Trophoblast cell (in vitro differentiated cells and primary cell): ENCODE measurements at regions not wholly inside any gene's neighbourhood (a gene's known extent, or its start where the extent isn't known, plus 50 kb on each side); places are given as distances from the start of the nearest gene placed in this dataset.

Experiments used
- DNase-seq, 2 donors: peaks; one replicate each; pipeline ENCODE4 v3.0.0-alpha.2; 2016
- H2AFZ ChIP-seq: 2 replicates; pipeline ENCODE4 v1.6.1; 2013; ENCODE audit warnings: low read length, moderate library complexity, mild to moderate bottlenecking; ENCODE audit not compliant: insufficient read depth, poor library complexity
- H2AK5ac ChIP-seq: 2 replicates; pipeline ENCODE4 v1.6.1; 2013; ENCODE audit warnings: mild to moderate bottlenecking, low read length
- H2BK120ac ChIP-seq: 2 replicates; pipeline ENCODE4 v1.6.1; 2013; ENCODE audit warnings: low read length, mild to moderate bottlenecking, moderate library complexity; ENCODE audit not compliant: insufficient read depth, poor library complexity
- H2BK12ac ChIP-seq: 2 replicates; pipeline ENCODE4 v1.6.1; 2013; ENCODE audit warnings: mild to moderate bottlenecking, low read length, moderate library complexity
- H2BK5ac ChIP-seq: 2 replicates; pipeline ENCODE4 v1.6.1; 2013; ENCODE audit warnings: low read length, low read depth, moderate library complexity, mild to moderate bottlenecking; ENCODE audit not compliant: poor library complexity
- H3K14ac ChIP-seq: 2 replicates; pipeline ENCODE4 v1.6.1; 2013; ENCODE audit warnings: mild to moderate bottlenecking, low read length
- H3K18ac ChIP-seq: 2 replicates; pipeline ENCODE4 v1.6.1; 2013; ENCODE audit warnings: mild to moderate bottlenecking, low read length
- H3K23ac ChIP-seq: 2 replicates; pipeline ENCODE4 v1.6.1; 2013; ENCODE audit warnings: low read length
- H3K27ac ChIP-seq: 2 replicates; pipeline ENCODE4 v1.5.1; 2013; ENCODE audit warnings: low read depth, mild to moderate bottlenecking, inconsistent platforms, low read length, moderate library complexity
- H3K27me3 ChIP-seq: 2 replicates; pipeline ENCODE4 v1.6.1; 2013; ENCODE audit warnings: inconsistent platforms, mild to moderate bottlenecking, low read length, moderate library complexity; ENCODE audit not compliant: insufficient read depth
- H3K36me3 ChIP-seq, 2 experiments: 1 replicate in 1 of 2; 2 replicates in 1 of 2; pipeline ENCODE4 v1.6.1; 2013; ENCODE audit warnings: low read length in 2 of 2, mild to moderate bottlenecking in 2 of 2, moderate library complexity in 1 of 2; ENCODE audit not compliant: insufficient read depth in 2 of 2, control insufficient read depth in 1 of 2
- H3K4ac ChIP-seq: 2 replicates; pipeline ENCODE4 v1.6.1; 2013; ENCODE audit warnings: low read depth, mild to moderate bottlenecking, low read length, moderate library complexity
- H3K4me1 ChIP-seq, 2 experiments: 1 replicate in 1 of 2; 2 replicates in 1 of 2; pipeline ENCODE4 v1.6.1; 2013; ENCODE audit warnings: low read length in 2 of 2, mild to moderate bottlenecking in 2 of 2, moderate library complexity in 1 of 2; ENCODE audit not compliant: insufficient read depth in 2 of 2, control insufficient read depth in 1 of 2
- H3K4me2 ChIP-seq: 2 replicates; pipeline ENCODE4 v1.6.1; 2013; ENCODE audit warnings: inconsistent platforms, mild to moderate bottlenecking, low read length, moderate library complexity
- H3K4me3 ChIP-seq: 2 replicates; pipeline ENCODE4 v1.5.1; 2013; ENCODE audit warnings: mild to moderate bottlenecking, low read depth, low read length, inconsistent platforms
- H3K79me1 ChIP-seq: one replicate; pipeline ENCODE4 v1.6.1; 2013; ENCODE audit warnings: low read length
- H3K79me2 ChIP-seq: 2 replicates; pipeline ENCODE4 v1.6.1; 2013; ENCODE audit warnings: low read length, mild to moderate bottlenecking; ENCODE audit not compliant: control insufficient read depth, insufficient read depth, poor library complexity
- H3K9ac ChIP-seq: 2 replicates; pipeline ENCODE4 v1.6.1; 2013; ENCODE audit warnings: mild to moderate bottlenecking, low read length
- H3K9me3 ChIP-seq: 2 replicates; pipeline ENCODE4 v1.6.1; 2013; ENCODE audit warnings: low read depth, mild to moderate bottlenecking, control low read depth, inconsistent platforms, low read length; ENCODE audit not compliant: insufficient read depth
- H4K12ac ChIP-seq: 2 replicates; pipeline ENCODE4 v1.6.1; 2013; ENCODE audit warnings: low read depth, mild to moderate bottlenecking, low read length, moderate library complexity
- H4K8ac ChIP-seq: 2 replicates; pipeline ENCODE4 v1.6.1; 2013; ENCODE audit warnings: low read depth, mild to moderate bottlenecking, low read length, moderate library complexity
- H4K91ac ChIP-seq: one replicate; pipeline ENCODE4 v1.6.1; 2013; ENCODE audit warnings: low read depth, mild to moderate bottlenecking, low read length, moderate library complexity
- WGBS: extraction: QIAGEN DNeasy Blood & Tissue Kit; methylation state at CpG from one replicate; pipeline ENCODE4 v1.1.7; 2013; ENCODE audit warnings: missing lambda C conversion rate; ENCODE audit not compliant: insufficient read length, insufficient coverage; ENCODE audit errors: extremely low coverage; 5-methylcytosine and 5-hydroxymethylcytosine counted together

GRCh38 chr7:35405461-35405860 lies 151.6 kb upstream of the TBX20 start:
- Histone ChIP-seq H2BK12ac (no peak overlapping the region), H3K79me1 (no peaks in the 10 kb centered on the region), H4K12ac (no peak overlapping the region), H3K36me3 (no peaks in the 10 kb centered on the region), H3K4ac (no peak overlapping the region), H3K9ac (no peak overlapping the region), H3K23ac (no peak overlapping the region), H3K9me3 (peaks cover 3% of the 10 kb centered on the region), H2AFZ (no peak overlapping the region), H3K4me2 (no peak overlapping the region), H3K4me1 (no peaks in the 10 kb centered on the region), H3K4me3 (no peak overlapping the region), H3K18ac (no peak overlapping the region), H4K91ac (no peak overlapping the region), H2BK120ac (no peak overlapping the region), H2AK5ac (no peak overlapping the region), H4K8ac (no peak overlapping the region), H3K14ac (no peak overlapping the region), H3K27me3 (no peaks in the 10 kb centered on the region), H3K79me2 (no peaks in the 10 kb centered on the region), H3K27ac (no peak overlapping the region), H2BK5ac (no peak overlapping the region)
- no peak for DNase-seq
- WGBS: no CpG with 5 or more reads among the region's 4 CpGs

DNA sequence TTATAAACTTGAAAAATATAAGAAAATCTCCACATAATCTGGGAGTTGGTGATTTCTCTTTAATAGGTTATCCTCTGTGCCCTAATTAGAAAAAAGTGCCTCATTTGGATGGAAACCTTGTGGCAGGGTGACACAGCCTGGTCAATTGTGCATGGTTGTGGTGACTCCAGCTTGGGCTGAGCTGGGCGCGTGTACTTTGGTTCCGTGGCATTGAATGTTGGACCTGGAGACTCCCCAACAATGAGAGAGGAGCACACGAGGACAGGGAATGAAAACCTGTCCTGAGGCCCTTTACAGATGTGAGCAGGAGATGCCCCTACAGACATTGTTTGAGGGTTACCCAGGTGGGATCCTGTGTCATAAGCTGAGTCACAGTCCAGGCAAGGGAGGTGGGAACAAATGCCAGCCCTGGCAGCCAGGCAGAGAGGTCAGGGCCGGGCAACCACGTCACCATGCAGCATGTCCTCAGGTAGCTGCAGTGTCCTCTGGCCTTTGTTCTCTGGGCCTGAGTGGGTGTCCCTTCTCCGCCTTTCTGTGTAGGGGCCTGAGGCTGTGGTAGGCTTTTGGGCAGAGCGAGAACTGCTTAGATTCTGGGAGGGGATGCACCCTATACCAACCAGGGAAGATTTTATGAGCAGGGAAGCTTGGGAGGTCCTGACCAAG lies 147.4 kb upstream of the TBX20 start:
- Histone ChIP-seq H3K14ac (no peak overlapping the region), H3K18ac (no peak overlapping the region), H3K27me3 (no peaks in the 10 kb centered on the region), H3K4me3 (no peak overlapping the region), H3K4me2 (no peak overlapping the region), H4K12ac (no peak overlapping the region), H2BK12ac (no peak overlapping the region), H3K9ac (no peak overlapping the region), H3K23ac (no peak overlapping the region), H3K79me1 (no peaks in the 10 kb centered on the region), H2AFZ (no peak overlapping the region), H2BK120ac (no peak overlapping the region), H3K4ac (no peak overlapping the region), H4K8ac (no peak overlapping the region), H2AK5ac (no peak overlapping the region), H3K36me3 (no peaks in the 10 kb centered on the region), H3K9me3 (peaks cover 3% of the 10 kb centered on the region), H3K4me1 (no peaks in the 10 kb centered on the region), H4K91ac (no peak overlapping the region), H3K27ac (no peak overlapping the region), H3K79me2 (no peaks in the 10 kb centered on the region), H2BK5ac (no peak overlapping the region)
- no peak for DNase-seq
- WGBS: no CpG with 5 or more reads among the region's 8 CpGs

GRCh38 chr7:35399840-35400239 lies 145.9 kb upstream of the TBX20 start:
- Histone ChIP-seq H2BK120ac (no peak overlapping the region), H3K14ac (no peak overlapping the region), H4K91ac (no peak overlapping the region), H3K4me1 (no peaks in the 10 kb centered on the region), H3K9me3 (peaks cover 3% of the 10 kb centered on the region), H3K4me3 (no peak overlapping the region), H4K8ac (no peak overlapping the region), H4K12ac (no peak overlapping the region), H2AFZ (no peak overlapping the region), H3K27ac (no peak overlapping the region), H3K9ac (no peak overlapping the region), H3K4me2 (no peak overlapping the region), H2BK12ac (no peak overlapping the region), H3K23ac (no peak overlapping the region), H3K36me3 (no peaks in the 10 kb centered on the region), H3K79me1 (no peaks in the 10 kb centered on the region), H3K79me2 (no peaks in the 10 kb centered on the region), H2AK5ac (no peak overlapping the region), H3K27me3 (no peaks in the 10 kb centered on the region), H2BK5ac (no peak overlapping the region), H3K4ac (no peak overlapping the region), H3K18ac (no peak overlapping the region)
- no CpG with 5 or more reads among the region's 4 CpGs for WGBS
- no peak for DNase-seq

GRCh38 chr7:35399216-35399615 lies 145.3 kb upstream of the TBX20 start:
- Histone ChIP-seq H3K36me3 (no peaks in the 10 kb centered on the region), H3K23ac (no peak overlapping the region), H3K27ac (no peak overlapping the region), H4K8ac (no peak overlapping the region), H3K18ac (no peak overlapping the region), H3K27me3 (no peaks in the 10 kb centered on the region), H2AFZ (no peak overlapping the region), H3K79me2 (no peaks in the 10 kb centered on the region), H3K9me3 (no peaks in the 10 kb centered on the region), H4K91ac (no peak overlapping the region), H3K4me1 (no peaks in the 10 kb centered on the region), H3K4me3 (no peak overlapping the region), H3K9ac (no peak overlapping the region), H3K14ac (no peak overlapping the region), H4K12ac (no peak overlapping the region), H3K4me2 (no peak overlapping the region), H2BK12ac (no peak overlapping the region), H3K4ac (no peak overlapping the region), H2BK5ac (no peak overlapping the region), H2AK5ac (no peak overlapping the region), H3K79me1 (no peaks in the 10 kb centered on the region), H2BK120ac (no peak overlapping the region)
- no peak for DNase-seq
